Activated gamma-delta T cell treated with anti-CD3 and anti-CD28 coated beads, Interleukin-2, amount 50 U/mL, for 16 hours (primary cell): ENCODE measurements at regions not wholly inside any gene's neighbourhood (a gene's known extent, or its start where the extent isn't known, plus 50 kb on each side); places are given as distances from the start of the nearest gene placed in this dataset.

Source experiments
- DNase-seq: peaks from one replicate; pipeline ENCODE4 v3.0.0-alpha.2; 2020; ENCODE audit warnings: low read depth

DNA sequence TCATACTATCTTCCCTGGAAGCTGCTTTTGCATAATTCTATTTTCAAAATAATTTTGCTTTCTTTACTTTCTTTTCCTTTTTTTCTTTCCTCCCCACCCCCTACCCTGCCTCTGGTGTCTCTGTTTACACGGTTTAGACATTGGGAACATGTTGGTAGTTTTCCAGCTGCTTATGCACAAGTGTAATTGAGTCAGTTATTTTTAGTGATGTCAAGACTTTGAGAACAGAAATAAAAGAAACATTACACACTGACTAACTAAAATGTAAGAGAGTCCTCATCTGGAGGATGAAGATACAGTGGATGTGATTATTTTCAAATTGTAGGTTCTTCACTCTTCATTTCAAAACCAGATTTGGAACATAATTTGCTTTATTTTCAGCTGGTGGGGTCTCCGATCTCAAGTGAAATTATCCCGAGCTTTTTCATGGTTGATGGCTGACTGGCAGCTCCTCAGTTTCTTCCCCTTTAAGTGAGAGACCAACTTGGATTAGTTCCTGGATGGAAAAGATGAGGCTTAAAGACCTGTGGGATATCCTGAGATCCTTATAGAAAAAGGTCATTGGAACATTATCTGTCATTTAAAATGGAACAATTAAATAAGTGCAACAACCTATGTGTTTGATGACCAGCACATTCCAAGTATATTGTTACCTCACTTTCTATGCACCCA lies 154.4 kb upstream of the ZNF462 start:
- DNase-seq = no peak

DNA sequence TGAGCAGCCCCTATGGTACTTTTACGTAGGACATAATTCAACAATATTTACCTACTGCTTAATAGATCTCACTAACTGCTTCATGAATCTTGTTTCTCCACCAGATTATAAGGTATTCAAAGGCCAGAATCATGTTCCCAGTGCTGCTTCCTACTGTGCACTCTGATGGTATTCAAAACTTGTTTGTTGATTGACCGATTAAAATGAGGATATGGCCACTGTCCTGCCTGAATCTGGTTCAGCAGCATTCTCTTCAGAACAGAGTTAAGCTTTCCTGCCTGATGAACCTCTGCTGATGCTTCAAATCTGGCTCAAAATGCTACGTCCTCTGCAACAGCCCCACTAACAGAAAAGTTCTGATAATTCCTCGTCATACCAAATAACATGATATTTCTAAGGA lies 150.7 kb upstream of the ZNF462 start:
- no peak for DNase-seq

DNA sequence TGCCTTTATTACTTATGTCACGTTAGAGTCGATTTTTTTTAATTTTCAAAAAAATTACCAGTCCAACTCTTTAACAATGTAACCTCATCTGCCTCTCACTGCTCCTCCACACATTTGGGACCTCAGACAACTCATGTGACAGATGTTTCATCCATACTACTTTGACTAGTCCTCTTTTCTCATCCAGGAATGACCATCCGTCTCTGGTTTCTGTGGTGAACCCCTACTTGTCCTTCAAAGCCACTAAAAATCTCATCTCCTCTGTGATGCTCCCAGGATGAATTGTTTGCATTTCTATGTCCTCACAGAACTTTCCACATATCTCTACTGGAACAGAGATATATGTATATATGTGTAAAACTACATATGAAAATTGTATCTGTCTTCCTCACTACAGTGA lies 149.8 kb upstream of the ZNF462 start:
- no peak for DNase-seq

DNA sequence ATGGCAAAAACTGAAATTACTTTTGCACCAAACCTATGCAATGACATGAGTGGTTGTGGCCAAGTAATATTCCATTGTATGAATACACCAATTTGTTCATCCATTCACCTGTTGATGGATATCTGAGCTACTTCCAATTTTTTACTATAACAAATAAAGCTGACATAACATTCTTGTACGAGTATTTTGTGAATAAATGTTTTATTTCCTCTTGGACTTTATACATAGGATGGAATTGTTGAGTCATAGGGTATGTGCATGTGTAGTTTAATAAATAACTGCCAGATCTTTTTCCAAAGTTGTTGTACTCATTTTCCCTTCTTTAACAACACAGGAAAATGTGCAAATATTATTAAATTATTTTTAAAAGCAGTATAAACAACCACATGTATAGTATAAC lies 146.1 kb upstream of the ZNF462 start:
- no peak for DNase-seq

DNA sequence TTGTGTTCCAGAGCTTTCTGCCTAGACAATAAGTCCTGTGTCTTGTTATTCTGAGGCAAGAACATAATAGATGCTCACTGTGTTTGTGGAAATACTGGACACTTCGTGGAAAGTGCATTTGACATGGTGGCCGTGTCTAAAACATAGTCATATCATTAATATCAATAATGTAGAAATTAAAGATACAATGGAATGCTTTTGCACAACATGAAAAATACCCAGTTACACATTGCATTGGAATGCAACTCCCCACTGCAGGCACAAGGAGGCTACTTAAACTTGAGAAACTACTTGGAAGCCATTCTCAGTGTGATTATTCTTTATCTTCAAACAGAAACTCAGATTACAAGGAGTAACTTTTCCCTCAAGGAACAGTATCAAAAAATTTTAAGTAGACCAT lies 145.3 kb upstream of the ZNF462 start:
- no peak for DNase-seq

DNA sequence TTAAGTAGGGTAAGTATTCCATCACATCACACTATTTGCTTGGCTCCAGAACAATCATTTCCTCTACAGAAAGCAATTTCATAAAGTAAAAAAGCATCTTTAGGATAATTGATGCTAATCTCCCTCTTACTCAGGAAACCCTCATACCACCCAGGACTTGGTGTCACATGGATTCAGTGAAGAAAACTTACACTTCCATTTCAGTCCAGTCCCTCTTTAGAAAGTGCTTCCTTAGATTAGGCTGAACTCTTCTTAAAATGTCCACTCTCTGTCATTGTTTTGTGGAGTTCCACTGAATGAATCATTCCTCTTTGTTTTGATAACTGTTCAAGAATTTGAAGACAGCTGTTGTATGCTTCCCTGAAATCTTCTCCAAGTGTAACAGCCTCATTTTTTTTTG lies 144.0 kb upstream of the ZNF462 start:
- DNase-seq = no peak

DNA sequence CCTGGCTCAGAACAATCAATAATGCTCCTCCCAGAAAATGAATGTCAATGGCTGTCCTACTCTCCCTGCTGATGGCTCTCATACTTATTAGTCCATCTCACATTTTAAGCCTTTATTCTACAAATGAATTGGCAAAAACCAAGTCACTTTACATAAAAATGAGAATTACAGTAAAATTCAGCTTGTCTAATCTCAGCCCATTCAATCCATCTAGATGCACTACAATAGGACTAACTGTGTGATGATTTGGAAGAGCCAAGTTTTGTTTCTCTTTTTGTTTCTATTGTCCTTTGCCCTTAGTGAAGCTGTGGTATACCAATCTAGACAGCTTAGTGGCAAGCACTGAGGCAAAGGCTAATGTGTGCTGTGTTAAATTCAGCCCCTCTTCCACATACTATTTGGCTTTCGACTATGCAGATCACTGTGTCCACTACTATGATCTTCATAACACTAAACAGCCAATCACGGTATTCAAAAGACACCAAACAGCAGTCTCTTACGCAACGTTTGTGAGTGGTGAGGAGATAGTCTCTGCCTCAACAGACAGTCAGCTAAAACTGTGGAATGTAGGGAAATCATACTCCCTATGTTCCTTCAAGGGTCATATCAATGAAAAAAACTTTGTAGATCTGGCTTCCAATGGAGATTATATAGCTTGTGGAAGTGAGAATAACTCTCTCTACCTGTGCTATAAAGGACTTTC lies 140.8 kb upstream of the ZNF462 start:
- DNase-seq = no peak

DNA sequence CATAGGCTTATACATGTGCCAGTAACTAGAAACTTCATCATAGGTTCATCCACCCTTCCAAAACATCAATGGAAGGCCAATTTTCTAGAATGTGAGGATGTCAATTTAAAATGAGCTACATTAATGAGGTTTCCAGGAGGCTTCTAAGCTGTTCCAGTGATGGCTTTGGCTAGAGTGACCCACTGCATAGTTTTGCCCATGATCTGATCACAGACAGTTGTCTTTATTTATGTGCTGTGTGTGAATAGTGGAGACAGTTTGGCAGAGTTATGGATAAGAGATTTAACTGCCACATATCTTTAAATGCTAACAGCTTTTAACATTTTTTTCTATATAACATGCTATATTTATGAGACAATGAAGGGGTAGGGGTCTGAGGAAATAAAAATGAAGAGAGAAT lies 139.0 kb upstream of the ZNF462 start:
- DNase-seq = no peak

DNA sequence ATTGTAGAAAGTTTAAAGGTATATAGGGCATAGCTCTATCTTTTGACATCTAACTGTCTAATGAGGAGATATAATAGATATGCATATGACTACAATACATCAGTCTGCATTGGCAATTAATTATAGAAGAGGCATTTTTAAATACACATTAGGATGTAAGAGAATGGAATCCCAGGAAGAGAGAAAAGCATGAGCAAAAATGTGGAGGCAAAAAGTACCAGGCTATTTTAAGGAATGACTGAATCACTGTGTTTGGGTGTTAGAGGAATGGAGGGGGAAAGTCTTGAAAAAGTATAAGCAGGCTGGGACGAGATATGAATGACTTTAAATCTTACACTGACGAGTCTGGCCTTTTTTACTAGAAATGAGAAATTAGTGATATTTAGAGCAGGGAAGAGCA lies 138.4 kb upstream of the ZNF462 start:
- DNase-seq = no peak

DNA sequence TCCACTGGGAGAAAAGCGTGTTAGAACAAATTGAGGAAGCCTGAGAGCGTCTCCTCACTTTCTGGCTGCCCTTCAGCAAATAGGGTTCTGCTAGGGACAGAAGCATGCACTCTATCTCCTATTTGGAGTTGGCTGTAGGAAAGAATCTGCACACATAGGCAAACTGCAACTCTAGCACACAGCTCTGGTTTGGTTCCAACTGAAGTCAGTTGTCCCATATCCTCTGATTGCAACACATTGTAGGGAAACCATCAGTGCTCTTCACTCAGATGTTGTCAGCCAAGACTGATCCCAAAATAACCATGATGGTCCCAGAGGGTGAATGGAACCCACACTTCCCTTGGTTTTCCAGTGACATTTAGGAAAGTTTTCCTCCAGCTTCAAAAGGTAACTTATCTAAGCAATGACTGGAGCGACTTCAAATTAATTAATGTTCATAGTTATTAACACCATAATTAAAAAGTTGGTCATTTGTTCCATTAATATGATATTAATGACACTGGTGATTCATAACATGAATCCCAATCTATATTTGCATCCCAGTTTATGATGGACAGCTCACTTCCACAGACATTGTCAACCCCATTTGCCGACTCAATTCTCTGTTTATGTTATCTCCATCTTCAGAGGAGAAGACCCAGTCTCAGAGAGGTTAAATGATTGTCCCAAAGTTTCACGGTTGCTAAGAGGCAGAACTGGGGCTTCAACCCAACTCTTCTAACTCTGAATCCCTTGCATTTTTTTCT lies 136.7 kb upstream of the ZNF462 start:
- DNase-seq = no peak

DNA sequence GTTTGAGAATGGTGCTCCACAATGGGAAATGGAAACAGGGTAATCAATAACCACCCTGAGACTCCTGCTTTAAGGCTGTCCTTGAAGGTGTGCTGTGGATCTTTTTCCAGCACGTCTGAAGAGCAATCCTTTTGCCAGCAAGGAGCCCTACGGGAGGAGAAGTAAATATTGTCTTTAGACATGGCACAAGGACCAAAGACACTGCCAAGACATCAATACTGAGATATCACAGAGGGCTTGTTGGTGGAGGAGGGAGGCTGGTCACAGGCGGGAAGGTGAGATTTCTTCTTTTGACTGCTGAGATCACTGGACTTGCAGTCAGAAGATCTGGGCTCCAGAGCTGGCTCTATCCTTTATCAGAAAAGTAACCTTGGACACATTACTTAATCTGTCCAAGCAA lies 135.0 kb upstream of the ZNF462 start:
- no peak for DNase-seq

DNA sequence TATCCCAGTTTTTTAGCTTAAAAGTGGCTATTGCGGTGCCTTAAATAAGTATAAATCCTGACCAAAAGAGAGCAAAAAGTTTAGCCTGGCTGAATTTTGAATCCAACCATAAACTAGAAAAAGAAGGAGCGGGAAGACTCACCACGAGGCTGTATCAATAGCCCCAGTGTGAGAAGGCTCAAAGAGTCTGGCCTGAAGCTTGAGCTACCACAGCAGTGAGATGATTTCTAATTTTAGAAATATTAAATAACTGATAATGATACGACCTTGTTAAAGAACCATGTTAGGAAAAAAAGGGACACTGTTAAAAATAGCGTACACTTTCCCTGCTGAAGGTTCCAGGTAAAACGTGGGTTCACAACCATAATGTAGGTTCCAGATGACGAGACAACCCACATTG lies 134.1 kb upstream of the ZNF462 start:
- no peak for DNase-seq

DNA sequence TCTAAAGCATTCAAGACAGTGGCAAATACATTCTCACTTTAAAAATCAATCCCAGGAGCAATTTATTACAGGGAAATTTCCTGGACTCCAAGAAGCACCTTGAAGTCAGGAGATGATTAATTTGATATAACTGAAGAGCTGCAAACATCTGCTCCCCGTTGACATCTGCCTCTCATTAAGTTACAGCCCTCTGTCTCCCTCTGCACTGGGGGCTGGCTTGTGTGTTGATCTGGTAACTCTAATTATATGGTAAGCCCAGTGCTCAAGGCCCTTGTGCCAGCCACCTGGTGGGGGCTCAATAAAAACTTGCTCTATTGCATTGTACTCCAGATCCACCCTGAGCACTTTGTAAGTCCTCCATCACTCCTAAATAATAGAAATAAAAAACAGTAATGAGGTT lies 131.1 kb upstream of the ZNF462 start:
- no peak for DNase-seq

DNA sequence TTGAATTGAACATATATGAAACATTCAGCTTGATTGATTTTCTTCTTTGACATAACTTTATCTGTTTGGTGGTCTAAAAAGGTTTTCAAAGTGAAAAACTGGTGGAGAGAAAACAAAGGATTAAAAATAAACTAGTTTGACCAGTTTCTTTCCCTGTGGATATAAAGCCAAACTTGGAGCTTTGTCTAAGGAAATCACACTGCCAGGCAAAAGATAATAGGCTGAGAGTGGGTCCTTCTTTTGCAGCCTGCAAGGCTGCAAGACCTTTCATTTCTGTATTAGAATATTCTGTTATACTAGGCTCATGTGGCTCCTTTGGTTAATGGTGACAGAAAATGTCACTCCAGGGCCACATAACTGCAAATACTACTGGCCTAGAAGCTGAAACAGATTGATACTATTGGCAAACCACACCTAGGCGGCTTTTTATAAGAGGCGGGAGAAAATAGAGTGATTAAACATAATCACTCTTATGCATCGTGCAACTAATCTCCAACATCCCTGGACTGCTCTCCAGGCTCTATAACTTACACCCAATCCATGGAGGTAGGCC lies 129.1 kb upstream of the ZNF462 start:
- no peak for DNase-seq

DNA sequence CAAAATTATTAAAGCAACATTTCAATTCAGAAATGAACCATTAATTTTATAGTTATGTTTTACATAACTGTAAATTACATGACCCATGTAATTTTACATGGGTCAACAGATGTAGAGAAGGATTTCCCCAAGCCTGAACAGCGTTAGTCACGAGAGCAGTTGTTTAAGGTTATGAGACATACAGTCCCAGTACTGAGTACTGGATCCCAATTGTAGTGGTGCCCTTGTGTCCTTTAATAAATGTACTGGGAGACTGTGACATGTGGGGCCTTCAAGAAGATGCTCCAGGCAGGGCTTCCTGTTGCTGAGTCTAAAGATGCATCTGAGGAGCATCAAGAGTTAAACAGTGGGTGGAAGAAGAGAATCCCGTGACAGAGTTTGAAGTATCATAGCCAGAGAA lies 125.5 kb upstream of the ZNF462 start:
- DNase-seq = no peak

DNA sequence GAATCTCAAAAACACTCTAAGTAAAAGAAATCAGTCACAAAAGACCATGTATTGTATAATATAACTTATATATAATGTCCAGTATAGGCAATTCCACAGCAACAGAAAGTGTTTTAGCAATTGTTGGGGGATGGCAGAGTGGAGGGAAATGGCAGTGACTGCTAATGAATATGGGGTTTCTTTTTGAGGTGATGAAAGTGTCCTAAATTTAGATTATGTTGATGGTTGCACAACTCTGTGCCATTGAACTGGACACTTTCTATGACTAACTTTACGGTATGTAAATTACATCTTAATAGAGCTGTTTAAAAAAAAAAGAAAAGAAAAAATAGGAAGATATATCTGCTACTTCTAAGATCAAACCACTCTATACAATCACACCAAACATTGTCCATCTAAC lies 124.9 kb upstream of the ZNF462 start:
- no peak for DNase-seq

DNA sequence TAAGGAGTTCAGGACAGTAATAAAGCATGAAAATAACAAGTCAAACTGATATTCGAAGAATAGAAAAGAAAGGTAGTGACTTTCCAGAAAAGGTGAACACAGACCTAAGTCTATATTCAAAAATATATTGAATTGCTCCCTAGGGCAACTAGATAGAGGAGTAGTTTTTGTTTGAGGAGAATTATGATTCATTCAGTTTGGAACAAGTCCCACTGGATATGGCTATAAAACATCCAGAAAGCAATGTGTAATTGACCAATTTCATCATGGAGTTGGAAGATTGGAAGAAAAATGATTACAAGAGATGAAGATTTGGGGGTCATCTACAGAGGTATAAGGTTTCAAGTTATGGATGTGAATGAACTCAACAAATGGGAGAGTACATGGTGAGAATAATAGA lies 117.5 kb upstream of the ZNF462 start:
- no peak for DNase-seq

DNA sequence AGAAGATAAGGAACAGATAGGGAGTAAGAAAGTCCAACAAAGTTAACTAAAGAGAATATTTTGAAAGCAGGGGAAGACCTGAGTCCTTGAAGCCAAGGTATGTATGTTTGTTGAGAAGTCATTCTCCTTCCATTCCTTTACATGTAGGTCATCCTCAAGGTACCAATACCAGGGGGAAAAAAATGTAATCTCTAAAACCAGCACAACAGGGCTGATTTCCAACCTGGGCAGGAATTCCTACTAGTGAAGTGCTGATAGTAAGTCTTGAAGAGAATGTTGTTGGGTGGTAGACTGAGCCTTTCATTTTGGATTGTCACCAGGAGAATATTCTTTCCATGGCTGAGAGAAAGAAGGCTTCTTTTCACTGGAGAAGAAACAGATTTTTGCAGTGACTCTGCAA lies 117.1 kb upstream of the ZNF462 start:
- no peak for DNase-seq

DNA sequence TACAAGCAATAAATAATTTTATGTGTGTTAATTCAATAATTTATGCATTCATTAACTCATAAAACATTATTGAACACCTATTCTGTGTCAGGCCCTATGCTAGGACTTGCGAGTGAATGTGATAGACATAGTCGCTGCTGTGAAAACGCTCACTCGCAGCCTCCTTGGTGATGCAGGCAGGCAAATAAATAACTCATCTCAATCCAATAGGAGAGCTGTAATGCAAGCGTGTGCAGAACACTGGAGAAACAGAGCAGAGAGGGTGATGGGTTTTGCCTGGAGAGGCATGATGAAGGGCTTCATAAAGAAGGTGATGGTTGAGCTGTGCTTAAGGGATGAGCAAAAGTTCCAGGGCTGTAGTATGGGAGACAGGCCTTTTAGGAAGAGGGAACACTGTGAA lies 111.3 kb upstream of the ZNF462 start:
- DNase-seq = no peak

DNA sequence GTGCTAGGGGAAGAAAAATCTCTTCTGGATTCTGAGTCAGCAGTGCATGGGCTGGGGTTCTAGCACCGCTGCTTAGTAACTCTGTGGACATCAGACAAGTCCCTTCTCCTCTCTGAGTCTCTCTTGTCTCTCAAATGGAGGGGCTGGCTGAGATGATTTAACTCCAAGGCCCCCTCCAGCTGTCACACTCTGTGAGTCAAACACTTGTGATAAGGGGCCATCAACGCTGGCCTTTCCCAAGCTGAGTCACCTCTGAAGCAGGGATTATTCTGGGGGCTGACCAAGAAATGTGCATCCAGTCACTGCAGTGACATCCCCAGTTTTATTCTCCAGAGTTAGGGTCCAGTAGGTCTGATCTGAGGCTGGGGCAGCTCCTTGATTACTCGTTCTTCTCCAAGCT lies 110.4 kb upstream of the ZNF462 start:
- no peak for DNase-seq

DNA sequence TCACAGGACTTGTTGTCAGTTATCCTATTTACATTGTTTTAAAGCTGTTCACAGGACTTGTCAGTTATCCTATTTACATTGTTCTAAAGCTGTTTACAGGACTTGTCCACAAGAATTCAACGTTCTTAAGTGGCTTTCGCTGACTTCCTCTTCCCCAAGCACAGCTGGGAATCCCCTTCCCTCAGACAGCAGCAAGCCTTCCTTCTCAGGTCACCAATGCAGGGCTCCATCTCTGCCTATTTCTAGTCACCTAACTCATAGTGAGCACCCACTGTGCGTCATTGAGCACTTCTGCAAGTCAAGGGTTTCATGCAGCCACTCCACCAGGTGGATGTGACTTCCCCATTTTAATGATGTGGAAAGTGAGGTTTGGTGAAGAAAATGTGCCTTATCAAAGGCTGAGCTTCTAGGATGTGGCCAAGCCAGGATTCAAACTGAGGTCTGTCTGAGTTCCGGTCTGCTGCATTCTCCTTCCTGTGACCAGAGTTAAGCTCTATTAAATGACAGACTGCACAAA lies 109.8 kb upstream of the ZNF462 start:
- no peak for DNase-seq

DNA sequence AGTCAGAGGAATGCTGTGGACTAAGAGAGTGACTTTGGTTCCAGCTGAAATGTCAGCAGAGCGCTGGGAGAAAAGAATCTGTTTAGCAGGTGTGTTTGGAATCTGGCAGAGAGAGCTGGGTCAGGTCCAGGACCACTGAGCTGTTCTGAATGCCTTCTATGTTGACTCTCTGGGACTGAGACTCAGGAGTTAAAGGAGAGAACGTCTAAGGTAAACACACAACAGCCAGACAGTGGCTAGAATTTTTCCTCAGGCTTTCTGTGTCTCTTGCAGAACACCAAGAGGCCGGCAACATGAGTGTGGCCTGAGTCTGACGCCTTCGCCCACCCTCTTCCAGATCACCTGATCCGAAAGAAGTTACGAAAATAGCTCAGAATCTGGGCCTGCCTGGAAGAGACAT lies 107.2 kb upstream of the ZNF462 start:
- no peak for DNase-seq

DNA sequence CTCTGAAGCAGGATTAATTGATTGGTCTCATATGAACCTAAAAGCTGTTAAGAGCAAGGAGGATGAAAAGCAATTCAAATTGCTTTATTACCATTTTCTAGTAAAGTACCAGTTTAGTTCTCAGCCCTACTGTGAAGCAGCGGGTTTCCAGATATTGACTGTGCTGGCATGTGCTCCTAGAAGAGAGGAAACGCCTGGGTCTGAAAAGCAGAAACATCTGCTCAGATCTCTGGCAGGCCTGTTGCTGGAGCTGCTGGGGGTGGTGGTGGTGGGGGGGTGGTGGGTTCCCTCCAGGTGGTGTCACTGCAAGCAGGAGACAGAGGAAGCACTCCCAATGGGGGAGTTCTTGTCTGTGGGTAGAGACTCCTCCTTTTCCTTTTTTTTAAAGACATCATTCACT lies 105.5 kb upstream of the ZNF462 start:
- DNase-seq = no peak
